GM23338 (cell line): ENCODE measurements at regions not wholly inside any gene's neighbourhood (a gene's known extent, or its start where the extent isn't known, plus 50 kb on each side); places are given as distances from the start of the nearest gene placed in this dataset.

ENCODE experiments used
- ATAC-seq: fragments of 200-7000 bp; cut with Tn5 transposase; 3 replicates; pipeline ENCODE4 v1.9.1; 2020
- DNase-seq: peaks from one replicate; pipeline ENCODE4 v3.0.0-alpha.2; 2015; ENCODE audit warnings: low spot score
- H2AFZ ChIP-seq: fragments of 200-600 bp; sonication (generic); 2 replicates; pipeline ENCODE4 v1.8.0; 2016; ENCODE audit warnings: antibody characterized with exemption, mild to moderate bottlenecking, moderate library complexity
- H3F3A ChIP-seq: fragments of 200-600 bp; sonication (generic); replicated peaks from 2 replicates; pipeline ENCODE4 v1.8.0; 2017; ENCODE audit warnings: antibody characterized with exemption, mixed run types, low read depth
- H3K27ac ChIP-seq: fragments of 200-600 bp; sonication (generic); 2 replicates; pipeline ENCODE4 v1.6.1; 2016; ENCODE audit warnings: low read depth
- H3K27me3 ChIP-seq: fragments of 200-600 bp; sonication (generic); 2 replicates; pipeline ENCODE4 v1.8.0; 2016; ENCODE audit warnings: mild to moderate bottlenecking, mixed run types, moderate library complexity; ENCODE audit not compliant: insufficient read depth
- H3K36me3 ChIP-seq: fragments of 200-600 bp; sonication (generic); 2 replicates; pipeline ENCODE4 v1.8.0; 2016; ENCODE audit warnings: mild to moderate bottlenecking; ENCODE audit not compliant: insufficient read depth
- H3K4me1 ChIP-seq: fragments of 200-600 bp; sonication (generic); 2 replicates; pipeline ENCODE4 v1.8.0; 2016; ENCODE audit warnings: mild to moderate bottlenecking, moderate library complexity; ENCODE audit not compliant: insufficient read depth
- H3K4me2 ChIP-seq: fragments of 200-600 bp; sonication (generic); 2 replicates; pipeline ENCODE4 v1.7.1; 2017; ENCODE audit warnings: mixed run types
- H3K4me3 ChIP-seq: fragments of 200-600 bp; sonication (generic); 2 replicates; pipeline ENCODE4 v1.6.1; 2016; ENCODE audit warnings: mixed run types
- H3K79me2 ChIP-seq: fragments of 200-600 bp; sonication (generic); replicated peaks from 2 replicates; pipeline ENCODE4 v1.8.0; 2017; ENCODE audit warnings: mild to moderate bottlenecking; ENCODE audit not compliant: insufficient read depth
- H3K9me2 ChIP-seq: fragments of 200-600 bp; sonication (generic); 2 replicates; pipeline ENCODE4 v1.8.0; 2017; ENCODE audit not compliant: insufficient read depth
- H4K20me1 ChIP-seq: fragments of 200-600 bp; sonication (generic); replicated peaks from 2 replicates; pipeline ENCODE4 v1.8.0; 2017; ENCODE audit warnings: mild to moderate bottlenecking; ENCODE audit not compliant: insufficient read depth
- H3K27ac Mint-ChIP-seq: 2 replicates; pipeline ENCODE4 v1.8.0; 2020; ENCODE audit warnings: inconsistent platforms, mild to moderate bottlenecking, moderate library complexity, mixed read lengths
- H3K27me3 Mint-ChIP-seq: 3 replicates; pipeline ENCODE4 v1.8.0; 2022; ENCODE audit warnings: low read depth, mild to moderate bottlenecking, moderate library complexity, mixed read lengths, inconsistent platforms; ENCODE audit not compliant: insufficient read depth, poor library complexity
- H3K36me3 Mint-ChIP-seq: 3 replicates; pipeline ENCODE4 v1.8.0; 2021; ENCODE audit warnings: low read depth, mild to moderate bottlenecking, inconsistent platforms, moderate library complexity, mixed read lengths
- H3K4me1 Mint-ChIP-seq: 3 replicates; pipeline ENCODE4 v1.8.0; 2020; ENCODE audit warnings: mild to moderate bottlenecking, inconsistent platforms, mixed read lengths
- H3K4me3 Mint-ChIP-seq: 3 replicates; pipeline ENCODE4 v1.8.0; 2021; ENCODE audit warnings: moderate library complexity, mild to moderate bottlenecking, inconsistent platforms, mixed read lengths
- H3K9me3 Mint-ChIP-seq: 3 replicates; pipeline ENCODE4 v1.8.0; 2020; ENCODE audit warnings: moderate library complexity, mild to moderate bottlenecking, inconsistent platforms, mixed read lengths
- CREB1 ChIP-seq: fragments of 250-450 bp; sonication (Bioruptor Pico); IDR thresholded peaks from 2 replicates; pipeline ENCODE4 v1.5.0; 2020; ENCODE audit warnings: low read depth, mild to moderate bottlenecking, moderate library complexity
- EZH2 ChIP-seq: fragments of 200-600 bp; sonication (generic); IDR thresholded peaks from one replicate; pipeline ENCODE4 v1.8.0; 2017; ENCODE audit warnings: antibody characterized with exemption, mild to moderate bottlenecking, low read depth; ENCODE audit not compliant: unreplicated experiment
- JUNB ChIP-seq: IDR thresholded peaks from one replicate; pipeline ENCODE4 v1.6.1; 2016; ENCODE audit warnings: antibody characterized with exemption; ENCODE audit not compliant: unreplicated experiment
- NANOG ChIP-seq: IDR thresholded peaks from 2 replicates; pipeline ENCODE4 v1.6.1; 2016; ENCODE audit warnings: antibody characterized with exemption, borderline replicate concordance
- ZNF114 ChIP-seq: fragments of 250-450 bp; sonication (Bioruptor Pico); IDR thresholded peaks from 2 replicates; pipeline ENCODE4 v1.5.0; 2020; ENCODE audit warnings: mild to moderate bottlenecking, moderate library complexity
- TF ChIP-seq, protein P1 (sequence below): IDR thresholded peaks from one replicate; pipeline ENCODE4 v1.6.1; 2018; ENCODE audit warnings: antibody characterized with exemption; ENCODE audit not compliant: unreplicated experiment
- TF ChIP-seq, protein P2 (sequence below), 2 experiments: fragments of 200-600 bp in 1 of 2; sonication (generic) in 1 of 2; conservative IDR thresholded peaks; 2 replicates each; pipeline versions ENCODE4 v1.5.1 to v1.6.1; 2016 to 2017; ENCODE audit warnings: antibody characterized with exemption in 2 of 2, low read depth in 2 of 2, mild to moderate bottlenecking in 2 of 2, moderate library complexity in 1 of 2
- TF ChIP-seq, protein P3 (sequence below): IDR thresholded peaks from 2 replicates; pipeline ENCODE4 v1.6.1; 2016; ENCODE audit warnings: antibody characterized with exemption

DNA sequence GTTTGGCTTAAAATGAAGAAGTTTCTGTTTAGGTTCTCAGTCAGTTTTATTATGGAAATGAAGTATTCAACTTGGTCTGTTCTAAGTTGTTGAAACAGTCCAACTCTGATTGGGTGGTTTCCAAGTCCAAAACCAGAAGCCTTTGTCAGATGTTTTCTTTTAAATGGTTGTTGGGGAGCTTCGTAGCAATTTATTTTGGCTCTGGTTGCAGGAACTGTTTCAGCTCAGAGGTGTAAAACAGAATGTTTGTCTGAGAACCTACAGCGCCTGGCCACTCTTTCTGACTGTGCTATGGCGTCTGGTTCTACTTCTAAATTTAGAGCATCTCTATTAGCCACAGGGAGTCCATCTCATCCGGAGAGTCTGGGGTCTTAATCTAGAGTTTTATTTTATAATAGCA is 582.6 kb upstream of the TMPRSS15 start:
- DNase-seq, result no peak
- no peak overlapping the region for H3K27ac Mint-ChIP-seq
- Histone ChIP-seq H4K20me1 (no peaks in the 10 kb centered on the region), H3K4me2 (no peak overlapping the region), H3K27me3 (no peaks in the 10 kb centered on the region), H3K9me2 (peaks cover 15% of the 10 kb centered on the region; the same call in 1 of the 2 replicates), H3K4me3 (no peak overlapping the region), H3K27ac (no peak overlapping the region), H3K79me2 (no peaks in the 10 kb centered on the region), H3K4me1 (no peaks in the 10 kb centered on the region), H3F3A (no peaks in the 10 kb centered on the region), H3K36me3 (peaks cover 6% of the 10 kb centered on the region; the same call in 1 of the 2 replicates), H2AFZ (0 out of 2 replicates have a peak overlapping the region, but pooled peaks have one; percentile 38)
- H3K4me3 Mint-ChIP-seq, result no peak overlapping the region
- TF ChIP-seq JUNB (no peak), ZNF114 (CRISPR knock-in tag) (no peak), EZH2 (no peak), CREB1 (CRISPR knock-in tag) (no peak)
- TF ChIP-seq, protein P1, sequence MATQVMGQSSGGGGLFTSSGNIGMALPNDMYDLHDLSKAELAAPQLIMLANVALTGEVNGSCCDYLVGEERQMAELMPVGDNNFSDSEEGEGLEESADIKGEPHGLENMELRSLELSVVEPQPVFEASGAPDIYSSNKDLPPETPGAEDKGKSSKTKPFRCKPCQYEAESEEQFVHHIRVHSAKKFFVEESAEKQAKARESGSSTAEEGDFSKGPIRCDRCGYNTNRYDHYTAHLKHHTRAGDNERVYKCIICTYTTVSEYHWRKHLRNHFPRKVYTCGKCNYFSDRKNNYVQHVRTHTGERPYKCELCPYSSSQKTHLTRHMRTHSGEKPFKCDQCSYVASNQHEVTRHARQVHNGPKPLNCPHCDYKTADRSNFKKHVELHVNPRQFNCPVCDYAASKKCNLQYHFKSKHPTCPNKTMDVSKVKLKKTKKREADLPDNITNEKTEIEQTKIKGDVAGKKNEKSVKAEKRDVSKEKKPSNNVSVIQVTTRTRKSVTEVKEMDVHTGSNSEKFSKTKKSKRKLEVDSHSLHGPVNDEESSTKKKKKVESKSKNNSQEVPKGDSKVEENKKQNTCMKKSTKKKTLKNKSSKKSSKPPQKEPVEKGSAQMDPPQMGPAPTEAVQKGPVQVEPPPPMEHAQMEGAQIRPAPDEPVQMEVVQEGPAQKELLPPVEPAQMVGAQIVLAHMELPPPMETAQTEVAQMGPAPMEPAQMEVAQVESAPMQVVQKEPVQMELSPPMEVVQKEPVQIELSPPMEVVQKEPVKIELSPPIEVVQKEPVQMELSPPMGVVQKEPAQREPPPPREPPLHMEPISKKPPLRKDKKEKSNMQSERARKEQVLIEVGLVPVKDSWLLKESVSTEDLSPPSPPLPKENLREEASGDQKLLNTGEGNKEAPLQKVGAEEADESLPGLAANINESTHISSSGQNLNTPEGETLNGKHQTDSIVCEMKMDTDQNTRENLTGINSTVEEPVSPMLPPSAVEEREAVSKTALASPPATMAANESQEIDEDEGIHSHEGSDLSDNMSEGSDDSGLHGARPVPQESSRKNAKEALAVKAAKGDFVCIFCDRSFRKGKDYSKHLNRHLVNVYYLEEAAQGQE, result no peak
- TF ChIP-seq, protein P2, sequence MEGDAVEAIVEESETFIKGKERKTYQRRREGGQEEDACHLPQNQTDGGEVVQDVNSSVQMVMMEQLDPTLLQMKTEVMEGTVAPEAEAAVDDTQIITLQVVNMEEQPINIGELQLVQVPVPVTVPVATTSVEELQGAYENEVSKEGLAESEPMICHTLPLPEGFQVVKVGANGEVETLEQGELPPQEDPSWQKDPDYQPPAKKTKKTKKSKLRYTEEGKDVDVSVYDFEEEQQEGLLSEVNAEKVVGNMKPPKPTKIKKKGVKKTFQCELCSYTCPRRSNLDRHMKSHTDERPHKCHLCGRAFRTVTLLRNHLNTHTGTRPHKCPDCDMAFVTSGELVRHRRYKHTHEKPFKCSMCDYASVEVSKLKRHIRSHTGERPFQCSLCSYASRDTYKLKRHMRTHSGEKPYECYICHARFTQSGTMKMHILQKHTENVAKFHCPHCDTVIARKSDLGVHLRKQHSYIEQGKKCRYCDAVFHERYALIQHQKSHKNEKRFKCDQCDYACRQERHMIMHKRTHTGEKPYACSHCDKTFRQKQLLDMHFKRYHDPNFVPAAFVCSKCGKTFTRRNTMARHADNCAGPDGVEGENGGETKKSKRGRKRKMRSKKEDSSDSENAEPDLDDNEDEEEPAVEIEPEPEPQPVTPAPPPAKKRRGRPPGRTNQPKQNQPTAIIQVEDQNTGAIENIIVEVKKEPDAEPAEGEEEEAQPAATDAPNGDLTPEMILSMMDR (conservative IDR thresholded peaks at IDR 0.05; ENCODE audit: low read depth in 2 of 2), result no peak
- peaks cover 23% of the 10 kb centered on the region; the same call in 2 of the 3 replicates for H3K9me3 Mint-ChIP-seq
- H3K36me3 Mint-ChIP-seq, result no peaks in the 10 kb centered on the region
- ATAC-seq, result no peak
- no peaks in the 10 kb centered on the region for H3K4me1 Mint-ChIP-seq
- peaks cover 2% of the 10 kb centered on the region for H3K27me3 Mint-ChIP-seq

DNA sequence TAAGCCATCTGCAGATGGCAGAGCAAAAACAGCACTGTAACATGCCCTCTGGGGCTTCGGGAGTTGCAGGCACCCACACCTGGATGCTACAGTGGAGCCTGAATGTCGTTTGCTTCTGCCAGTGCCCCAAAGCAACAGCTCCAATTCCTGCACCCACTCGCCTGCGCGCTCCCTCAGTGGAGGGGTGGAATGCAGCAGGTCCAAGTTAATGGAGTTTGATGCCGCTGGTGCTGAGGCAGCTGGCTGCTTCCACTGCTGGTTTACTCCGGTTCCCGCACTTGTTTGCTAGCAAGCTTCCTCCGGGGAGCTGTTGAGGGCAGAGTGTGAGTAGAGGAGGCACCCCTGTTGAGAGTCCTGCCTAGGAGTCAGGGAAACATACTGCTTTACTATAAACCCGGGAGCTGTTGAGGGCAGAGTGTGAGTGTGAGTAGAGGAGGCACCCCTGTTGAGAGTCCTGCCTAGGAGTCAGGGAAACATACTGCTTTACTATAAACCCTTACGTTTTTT is 584.0 kb upstream of the TMPRSS15 start:
- H3K27me3 Mint-ChIP-seq, result peaks cover 2% of the 10 kb centered on the region
- peaks cover 15% of the 10 kb centered on the region; the same call in 1 of the 2 replicates for H3K9me2 ChIP-seq
- H3K4me2 ChIP-seq, result no peak overlapping the region
- H3K79me2 ChIP-seq, result no peaks in the 10 kb centered on the region
- DNase-seq (peak; percentile 21), ATAC-seq (peak; percentile 58)
- H3K27ac ChIP-seq, result no peak overlapping the region
- no peaks in the 10 kb centered on the region for H3K27me3 ChIP-seq
- no peak for TF ChIP-seq EZH2
- TF ChIP-seq CREB1 (CRISPR knock-in tag), result no peak
- TF ChIP-seq, protein P3, sequence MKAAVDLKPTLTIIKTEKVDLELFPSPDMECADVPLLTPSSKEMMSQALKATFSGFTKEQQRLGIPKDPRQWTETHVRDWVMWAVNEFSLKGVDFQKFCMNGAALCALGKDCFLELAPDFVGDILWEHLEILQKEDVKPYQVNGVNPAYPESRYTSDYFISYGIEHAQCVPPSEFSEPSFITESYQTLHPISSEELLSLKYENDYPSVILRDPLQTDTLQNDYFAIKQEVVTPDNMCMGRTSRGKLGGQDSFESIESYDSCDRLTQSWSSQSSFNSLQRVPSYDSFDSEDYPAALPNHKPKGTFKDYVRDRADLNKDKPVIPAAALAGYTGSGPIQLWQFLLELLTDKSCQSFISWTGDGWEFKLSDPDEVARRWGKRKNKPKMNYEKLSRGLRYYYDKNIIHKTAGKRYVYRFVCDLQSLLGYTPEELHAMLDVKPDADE, result no peak
- TF ChIP-seq NANOG, result no peak
- TF ChIP-seq, protein P1, result no peak
- no peak for TF ChIP-seq ZNF114 (CRISPR knock-in tag)
- H3F3A ChIP-seq, result no peaks in the 10 kb centered on the region
- peaks cover 6% of the 10 kb centered on the region; the same call in 1 of the 2 replicates for H3K36me3 ChIP-seq
- H3K4me3 ChIP-seq, result no peak overlapping the region
- no peaks in the 10 kb centered on the region for H3K4me1 ChIP-seq
- H3K9me3 Mint-ChIP-seq, result peaks cover 23% of the 10 kb centered on the region; the same call in 2 of the 3 replicates
- no peaks in the 10 kb centered on the region for H4K20me1 ChIP-seq
- no peaks in the 10 kb centered on the region for H3K36me3 Mint-ChIP-seq
- peak overlapping the region; percentile 78; the same call in 1 of the 2 replicates for H2AFZ ChIP-seq
- no peak overlapping the region for H3K4me3 Mint-ChIP-seq
- no peak overlapping the region for H3K27ac Mint-ChIP-seq
- H3K4me1 Mint-ChIP-seq, result no peaks in the 10 kb centered on the region
